NOMO-1 treated with DMSO at 0.1 percent for 48 hours (cell line): ENCODE measurements at regions not wholly inside any gene's neighbourhood (a gene's known extent, or its start where the extent isn't known, plus 50 kb on each side); places are given as distances from the start of the nearest gene placed in this dataset.
"Not testable (repeated sequence)": the region's sequence is repeated elsewhere in the genome, so short reads cannot be mapped to it uniquely, and the experiment has no call there.

ENCODE experiments used
- DNase-seq: peaks from one replicate; lab custom pipeline; 2025; ENCODE audit not compliant: unreplicated experiment; lab: John Stamatoyannopoulos, UW

- DNase-seq = no peak
Observed at GRCh38 chr16:16933861-16934260, 536.9 kb downstream of the XYLT1 start.

DNA sequence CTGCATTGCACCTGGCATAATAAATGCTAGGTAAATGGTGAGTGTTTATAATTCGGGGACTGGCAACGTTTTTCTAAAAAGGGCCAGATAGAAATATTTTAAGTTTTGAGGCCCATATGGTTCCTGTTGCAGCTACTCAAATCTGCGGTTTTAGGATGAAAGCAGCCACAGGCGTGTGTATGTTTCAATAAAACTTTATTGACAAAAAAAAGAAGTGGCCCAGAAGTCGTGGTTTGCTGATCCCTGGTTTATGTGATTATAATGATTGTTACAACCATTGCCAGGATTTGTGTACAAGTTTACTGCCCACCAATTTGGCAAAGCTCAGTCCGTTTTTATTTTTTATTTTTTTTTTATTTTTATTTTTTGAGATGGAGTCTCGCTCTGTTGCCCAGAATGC is 536.1 kb downstream of the XYLT1 start:
- no peak for DNase-seq

DNA sequence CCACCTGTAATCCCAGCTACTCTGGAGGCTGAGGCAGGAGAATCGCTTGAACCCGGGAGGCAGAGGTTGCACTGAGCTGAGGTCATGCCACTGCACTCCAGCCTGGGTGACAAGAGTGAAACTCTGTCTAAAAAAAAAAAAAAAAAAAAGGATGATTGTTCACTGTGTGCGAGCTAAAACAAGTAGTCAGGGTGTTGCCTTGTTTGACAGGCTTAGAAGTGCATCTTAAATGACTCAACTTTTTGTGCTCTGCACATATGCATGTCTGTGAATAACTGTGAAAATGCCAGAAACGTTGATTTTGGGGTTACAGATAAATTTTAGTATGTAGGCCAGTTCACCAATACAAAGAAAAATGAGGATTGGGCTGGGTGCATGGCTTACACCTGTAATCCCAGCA is 534.9 kb downstream of the XYLT1 start:
- not testable (repeated sequence) for DNase-seq

DNA sequence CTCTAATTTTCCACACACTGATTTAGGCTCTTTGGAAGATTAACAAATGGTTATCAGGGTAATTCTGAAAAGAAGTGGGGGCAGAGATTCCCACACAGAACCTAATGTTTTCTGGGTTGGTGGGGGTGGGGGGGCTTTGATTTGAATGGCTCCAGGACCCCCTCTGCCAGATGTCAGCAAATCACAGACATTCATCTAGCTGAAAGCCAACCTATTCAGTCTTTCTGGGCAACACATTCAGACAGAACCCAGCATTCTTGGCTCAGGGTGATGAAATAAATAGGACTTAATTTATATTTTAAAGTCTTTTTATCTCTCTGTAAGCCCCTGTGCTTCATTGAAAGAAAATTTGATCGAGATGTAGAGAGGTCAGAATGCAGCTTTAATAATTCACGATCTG is 533.2 kb downstream of the XYLT1 start:
- no peak for DNase-seq

DNA sequence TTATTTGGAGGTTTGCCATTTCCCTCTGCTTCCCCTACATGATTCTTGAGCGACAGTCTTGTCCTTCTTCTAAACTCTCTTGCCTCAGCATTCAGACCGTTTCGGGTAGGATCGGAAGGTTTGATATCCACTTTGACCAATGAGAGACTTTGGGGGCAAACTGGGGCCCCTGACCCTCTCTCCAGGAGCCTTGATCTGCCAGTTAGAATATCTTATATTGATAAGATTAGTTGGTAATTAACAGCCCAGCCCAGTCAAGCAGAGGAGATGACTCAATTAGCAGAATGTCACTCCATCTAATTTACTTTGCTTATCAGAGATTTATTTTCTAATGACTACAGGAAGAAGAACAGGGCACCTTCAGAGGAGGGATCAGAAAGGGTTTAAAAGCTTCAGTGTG is 532.8 kb downstream of the XYLT1 start:
- DNase-seq = no peak

DNA sequence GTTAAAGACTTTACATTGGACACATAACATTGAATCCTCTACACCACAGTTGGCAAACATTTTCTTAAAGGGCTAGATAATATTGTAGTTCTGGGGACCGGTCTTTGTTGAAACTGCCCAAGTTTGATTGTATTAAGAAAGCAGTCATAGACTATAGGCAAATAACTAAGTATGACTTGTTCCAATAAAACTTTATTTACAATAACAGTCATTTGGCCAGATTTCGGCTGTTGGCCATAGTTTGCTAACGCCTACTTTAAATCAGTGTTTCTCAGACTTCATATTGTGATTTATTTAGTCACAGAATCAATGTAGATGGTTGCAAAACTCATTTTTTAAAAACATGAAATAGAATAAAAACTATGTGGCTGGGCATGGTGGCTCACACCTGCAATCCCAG is 531.8 kb downstream of the XYLT1 start:
- DNase-seq = no peak

DNA sequence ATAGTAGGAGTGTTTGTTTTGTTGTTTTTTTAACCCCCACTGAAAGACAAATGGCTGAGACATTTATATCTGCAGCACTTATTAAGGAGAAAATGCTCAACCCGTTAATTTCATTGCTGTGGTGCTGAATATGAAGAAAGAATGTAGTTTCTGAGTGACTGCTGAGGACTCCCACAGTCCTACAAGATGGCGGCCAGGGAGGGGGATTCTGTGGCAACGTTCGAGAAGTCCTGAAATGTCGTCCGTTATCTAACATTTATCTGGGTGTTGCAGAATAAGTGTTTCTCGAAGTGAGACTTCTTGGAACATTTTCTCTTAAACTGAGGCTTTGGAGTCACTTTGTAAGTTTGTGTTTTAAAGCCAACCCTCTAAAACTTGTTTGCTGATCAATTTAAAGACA is 530.4 kb downstream of the XYLT1 start:
- no peak for DNase-seq

DNA sequence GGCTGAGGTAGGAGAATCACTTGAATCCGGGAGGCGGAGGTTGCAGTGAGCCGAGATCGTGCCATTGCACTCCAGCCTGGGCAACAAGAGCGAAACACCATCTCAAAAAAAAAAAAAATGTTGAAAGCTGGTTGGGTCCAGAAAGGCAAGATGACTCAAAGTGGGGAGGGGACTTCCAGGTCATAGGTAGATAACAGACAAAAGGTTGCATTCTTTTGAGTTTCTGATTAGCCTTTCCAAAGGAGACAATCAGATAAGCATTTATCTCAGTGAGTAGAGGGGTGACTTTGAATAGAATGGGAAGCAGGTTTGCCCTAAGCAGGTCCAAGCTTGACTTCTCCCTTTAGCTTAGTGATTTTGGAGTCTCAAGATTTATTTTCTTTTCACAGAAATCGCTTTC is 527.9 kb downstream of the XYLT1 start:
- DNase-seq = not testable (repeated sequence)

- no peak for DNase-seq
Observed at GRCh38 chr16:16945207-16945606, 525.6 kb downstream of the XYLT1 start.

- DNase-seq = no peak
Observed at GRCh38 chr16:16956376-16956775, 514.4 kb downstream of the XYLT1 start.

DNA sequence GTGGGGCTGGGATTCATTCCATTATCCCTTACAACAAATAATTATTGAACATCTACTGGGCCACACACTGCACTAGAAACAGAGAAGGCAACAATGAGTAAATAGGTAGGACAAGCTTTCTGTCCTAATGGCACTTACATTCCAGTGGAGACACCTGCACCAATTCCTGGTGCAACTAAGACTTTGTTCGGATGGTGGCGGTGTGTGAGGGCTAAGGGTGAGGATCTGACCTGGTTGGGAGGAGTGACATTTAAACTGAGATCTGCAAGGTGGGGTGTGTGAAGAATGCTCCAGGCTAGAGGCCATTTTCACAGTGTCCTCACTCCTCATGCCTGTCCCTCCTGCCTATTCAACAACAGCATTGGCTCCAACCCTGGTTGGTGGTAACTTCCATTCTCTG is 510.0 kb downstream of the XYLT1 start:
- DNase-seq = no peak

GRCh38 chr16:16966439-16966838 is 504.3 kb downstream of the XYLT1 start:
- DNase-seq = no peak

GRCh38 chr16:16971042-16971441 is 499.7 kb downstream of the XYLT1 start:
- no peak for DNase-seq

DNA sequence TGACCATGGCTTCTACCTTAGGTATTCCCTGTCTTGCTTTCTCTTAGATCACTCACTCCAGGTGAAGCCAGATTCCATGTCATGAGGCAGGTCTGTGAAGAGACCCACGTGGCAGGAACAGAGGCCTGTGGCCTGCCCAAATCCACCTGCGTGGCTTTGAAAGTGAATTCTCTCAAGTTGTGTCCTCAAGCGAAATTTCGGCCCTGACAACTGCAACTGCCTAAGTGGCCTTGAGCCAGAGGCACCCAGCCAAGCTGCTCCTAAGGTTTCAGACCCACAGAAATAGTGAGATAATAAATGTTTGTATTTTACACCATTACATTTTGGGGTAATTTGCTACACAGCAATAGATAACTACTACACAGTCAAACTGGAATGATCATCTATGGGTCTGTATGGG is 497.9 kb downstream of the XYLT1 start:
- no peak for DNase-seq

DNA sequence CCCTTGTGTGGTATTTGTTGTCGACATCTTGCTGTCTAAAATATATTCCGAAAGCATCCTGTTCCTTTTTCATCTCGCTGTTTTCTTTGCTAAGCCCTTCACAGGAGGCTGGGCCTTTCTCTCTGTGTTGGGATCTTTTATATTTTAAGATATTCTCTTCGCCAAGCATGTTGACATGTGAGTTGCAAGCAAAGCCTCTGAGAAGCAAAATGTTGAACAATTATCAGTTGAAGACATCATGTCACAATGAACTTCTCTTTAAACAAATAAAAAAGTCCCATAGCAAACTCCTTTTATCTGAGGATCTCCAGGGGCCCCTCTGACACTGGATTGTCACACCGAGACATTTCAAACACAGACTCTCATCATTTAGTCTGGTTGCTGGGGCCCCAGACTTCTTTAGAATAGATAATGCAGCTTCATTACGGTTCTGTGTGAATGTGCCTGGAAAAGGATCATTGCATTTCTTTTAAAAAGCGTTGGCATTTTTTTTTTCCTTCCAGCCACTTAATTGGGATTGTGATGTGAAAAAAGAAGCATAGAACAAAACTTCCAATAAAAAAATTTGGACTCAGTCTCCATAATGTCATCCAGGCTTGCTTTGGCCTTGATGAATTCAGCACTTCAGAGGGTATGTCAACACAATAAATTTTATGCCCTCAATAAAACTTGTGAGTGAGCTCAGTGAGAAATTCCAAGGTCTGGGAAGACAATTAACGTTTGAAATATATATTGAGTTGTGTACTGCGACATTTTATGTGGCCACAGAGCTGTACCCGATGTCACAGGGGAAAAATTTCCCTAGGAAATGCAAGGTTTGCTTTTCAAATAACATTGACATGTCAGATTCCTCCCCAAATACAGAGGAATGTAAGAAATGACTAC is 496.8 kb downstream of the XYLT1 start:
- no peak for DNase-seq

GRCh38 chr16:16982614-16983013 is 488.1 kb downstream of the XYLT1 start:
- DNase-seq = no peak

GRCh38 chr16:16983582-16983981 is 487.2 kb downstream of the XYLT1 start:
- DNase-seq = no peak

DNA sequence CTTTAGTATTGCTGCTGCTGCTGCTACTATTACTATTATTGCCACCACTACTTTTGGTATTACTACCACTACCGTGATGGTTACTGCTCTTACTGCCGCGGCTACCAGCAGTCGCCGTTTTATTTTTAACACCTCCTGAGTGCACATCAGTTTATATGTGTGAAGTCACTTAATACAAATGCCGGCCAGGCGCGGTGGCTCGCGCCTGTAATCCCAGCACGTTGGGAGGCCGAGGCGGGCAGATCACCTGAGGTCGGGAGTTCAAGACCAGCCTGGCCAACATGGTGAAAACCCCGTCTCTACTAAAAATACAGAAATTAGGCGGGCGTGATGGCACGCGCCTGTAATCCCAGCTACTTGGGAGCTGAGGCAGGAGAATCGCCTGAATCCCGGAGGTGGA is 486.7 kb downstream of the XYLT1 start:
- DNase-seq = not testable (repeated sequence)

DNA sequence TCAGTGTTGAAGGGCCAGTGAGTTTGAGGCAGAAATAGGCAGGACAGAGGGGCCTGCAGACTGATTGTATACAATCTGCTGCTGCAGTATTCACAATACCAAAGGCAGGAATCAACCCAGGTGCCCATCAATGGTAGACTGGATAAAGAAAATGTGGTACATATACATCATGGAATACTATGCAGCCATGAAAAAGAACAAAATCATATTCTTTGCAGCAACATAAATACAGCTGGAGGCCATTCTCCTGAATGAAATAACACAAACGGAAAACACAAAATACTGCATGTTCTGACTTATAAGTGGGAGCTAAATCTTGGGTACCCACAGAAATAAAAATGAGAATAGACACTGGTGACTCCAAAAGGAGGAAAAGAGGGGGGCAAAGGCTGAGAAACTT is 485.1 kb downstream of the XYLT1 start:
- DNase-seq = no peak

DNA sequence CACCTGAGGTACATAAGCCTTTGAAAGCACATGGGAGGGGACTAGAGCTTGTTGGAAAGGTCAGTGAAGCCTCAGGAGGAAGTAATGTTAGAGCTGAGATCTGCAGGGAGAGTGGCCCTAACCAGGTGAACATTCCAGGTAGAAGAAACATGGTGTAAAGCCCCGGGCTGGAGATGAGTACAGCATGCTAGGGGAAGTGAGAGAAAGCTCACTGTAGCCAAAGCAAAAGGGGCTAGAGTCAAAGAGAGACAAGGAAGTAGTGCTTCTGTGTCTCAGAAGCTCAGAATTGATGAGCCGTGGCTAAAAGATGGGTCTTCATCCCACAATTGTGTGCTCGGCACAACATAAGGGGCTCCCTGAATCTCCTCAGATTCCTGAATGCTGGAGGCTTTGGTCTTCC is 481.8 kb downstream of the XYLT1 start:
- no peak for DNase-seq

DNA sequence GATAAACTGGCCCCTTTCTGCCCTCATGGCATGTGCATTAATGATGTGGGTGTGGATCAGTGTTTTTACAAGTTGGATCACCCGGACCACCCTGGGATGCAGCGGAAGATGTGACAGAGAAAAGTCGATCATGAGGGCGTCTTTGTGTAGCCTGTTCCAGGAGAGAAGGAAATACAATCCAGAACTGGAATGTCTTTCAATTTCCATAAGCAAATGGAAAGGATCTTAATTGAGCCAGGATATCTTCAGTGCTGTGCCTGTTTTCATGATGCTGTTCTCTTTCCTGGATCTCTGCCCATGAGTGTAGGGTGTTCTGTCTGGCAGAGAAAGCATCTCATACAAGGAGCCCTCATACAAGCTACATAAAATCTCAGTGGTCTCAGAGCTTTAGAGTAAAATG is 481.4 kb downstream of the XYLT1 start:
- DNase-seq = no peak

DNA sequence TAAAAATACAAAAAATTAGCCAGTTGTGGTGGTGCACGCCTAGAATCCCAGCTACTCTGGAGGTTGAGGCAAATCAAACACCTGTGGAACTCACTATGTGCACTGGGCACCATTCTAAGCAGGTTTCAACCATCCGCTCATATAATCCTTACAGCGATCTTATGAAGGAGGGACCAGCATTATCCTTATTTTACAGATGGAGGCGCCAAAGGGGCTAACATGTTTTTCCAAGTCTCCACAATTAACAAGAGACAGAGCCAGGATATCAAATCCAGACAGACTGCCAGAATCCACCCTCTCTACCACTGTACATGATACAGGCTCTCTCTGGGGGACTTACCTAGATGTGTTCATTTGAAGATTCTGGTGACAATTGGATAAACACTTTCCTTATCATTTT is 479.0 kb downstream of the XYLT1 start:
- DNase-seq = no peak
